Coronary artery (tissue), 2 donors: ENCODE measurements at regions not wholly inside any gene's neighbourhood (a gene's known extent, or its start where the extent isn't known, plus 50 kb on each side); places are given as distances from the start of the nearest gene placed in this dataset.

Source experiments
- DNase-seq: peaks from one replicate; pipeline ENCODE4 v3.0.0-alpha.2; 2017; ENCODE audit warnings: low spot score
- H3K27ac ChIP-seq, 2 donors: fragments of 200-600 bp; sonication (generic); one replicate each; pipeline ENCODE4 v1.5.1; 2016 to 2019
- H3K4me3 ChIP-seq: fragments of 200-600 bp; sonication (generic); 2 replicates; pipeline ENCODE4 v1.5.1; 2016; ENCODE audit warnings: mild to moderate bottlenecking, moderate library complexity
- CTCF ChIP-seq: fragments of 200-600 bp; sonication (generic); IDR thresholded peaks from one replicate; pipeline ENCODE4 v1.5.1; 2019; ENCODE audit warnings: antibody characterized with exemption

GRCh38 chr10:126838316-126838715, 66.9 kb upstream of the DOCK1 start:
- Histone ChIP-seq H3K27ac (no peak overlapping the region), H3K4me3 (no peak overlapping the region)
- no peak for TF ChIP-seq CTCF
- no peak for DNase-seq

GRCh38 chr10:126839094-126839761, 66.0 kb upstream of the DOCK1 start:
- DNase-seq, result no peak
- no peak overlapping the region for H3K27ac ChIP-seq

GRCh38 chr10:126840576-126841135, 64.6 kb upstream of the DOCK1 start:
- no peak for DNase-seq
- Histone ChIP-seq H3K27ac (no peak overlapping the region), H3K4me3 (no peak overlapping the region)
- TF ChIP-seq CTCF, result no peak

More at GRCh38 chr10:126839094-126839761, 66.0 kb upstream of the DOCK1 start:
- TF ChIP-seq CTCF, result no peak
- no peak overlapping the region for H3K4me3 ChIP-seq

GRCh38 chr10:126841341-126841895, 63.8 kb upstream of the DOCK1 start:
- TF ChIP-seq CTCF, result no peak
- Histone ChIP-seq H3K27ac (no peak overlapping the region), H3K4me3 (no peak overlapping the region)
- no peak for DNase-seq

- Histone ChIP-seq H3K4me3 (no peak overlapping the region), H3K27ac (no peak overlapping the region)
- no peak for TF ChIP-seq CTCF
- DNase-seq, result no peak
Observed at GRCh38 chr10:126842356-126842755, 62.9 kb upstream of the DOCK1 start.

- no peak overlapping the region for H3K4me3 ChIP-seq
- H3K27ac ChIP-seq, result no peak overlapping the region
- no peak for TF ChIP-seq CTCF
- no peak for DNase-seq
Observed at GRCh38 chr10:126842836-126843235, 62.4 kb upstream of the DOCK1 start.

GRCh38 chr10:126843299-126843934, 61.8 kb upstream of the DOCK1 start:
- no peak for DNase-seq
- no peak for TF ChIP-seq CTCF
- H3K27ac ChIP-seq, result no peak overlapping the region
- no peak overlapping the region for H3K4me3 ChIP-seq
